ENCODE measurements at regions not wholly inside any gene's neighbourhood (a gene's known extent, or its start where the extent isn't known, plus 50 kb on each side); places are given as distances from the start of the nearest gene placed in this dataset.

DNA sequence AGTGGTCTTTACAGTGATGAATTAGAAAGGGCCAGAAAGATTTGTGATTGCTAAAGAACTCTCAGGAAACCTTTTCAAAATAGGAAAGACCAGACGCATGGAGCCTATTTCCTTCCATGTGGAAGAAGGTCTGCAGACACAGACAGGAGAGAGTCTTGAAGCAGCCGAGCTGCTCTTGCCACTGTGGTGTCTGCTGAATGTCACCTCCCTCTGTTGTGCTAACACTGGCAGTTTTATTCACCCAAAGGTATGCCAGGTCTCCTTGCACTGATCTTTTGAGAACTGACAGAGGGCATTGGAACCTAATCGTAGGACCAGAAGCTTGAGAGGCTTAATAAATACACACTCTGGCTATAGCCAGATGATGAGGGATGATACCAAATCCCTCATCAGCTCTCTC is 108.7 kb downstream of the SREK1 start (continued):
- no peak for TF ChIP-seq GTF2F1 (IDR thresholded peaks at IDR 0.05; ENCODE audit: borderline replicate concordance, low read depth, low read length)
- TF ChIP-seq, protein P1, sequence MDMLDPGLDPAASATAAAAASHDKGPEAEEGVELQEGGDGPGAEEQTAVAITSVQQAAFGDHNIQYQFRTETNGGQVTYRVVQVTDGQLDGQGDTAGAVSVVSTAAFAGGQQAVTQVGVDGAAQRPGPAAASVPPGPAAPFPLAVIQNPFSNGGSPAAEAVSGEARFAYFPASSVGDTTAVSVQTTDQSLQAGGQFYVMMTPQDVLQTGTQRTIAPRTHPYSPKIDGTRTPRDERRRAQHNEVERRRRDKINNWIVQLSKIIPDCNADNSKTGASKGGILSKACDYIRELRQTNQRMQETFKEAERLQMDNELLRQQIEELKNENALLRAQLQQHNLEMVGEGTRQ (IDR thresholded peaks at IDR 0.05; ENCODE audit: low read length), result no peak
- no peak for TF ChIP-seq RFX5 (IDR thresholded peaks at IDR 0.05; ENCODE audit: borderline replicate concordance, low read depth, low read length)
